IMR-90 (cell line): ENCODE measurements at regions not wholly inside any gene's neighbourhood (a gene's known extent, or its start where the extent isn't known, plus 50 kb on each side); places are given as distances from the start of the nearest gene placed in this dataset.

ENCODE experiments used
- ATAC-seq: fragments of 200-7000 bp; cut with Tn5 transposase; 2 replicates; pipeline ENCODE4 v1.9.1; 2020; ENCODE audit warnings: low read depth, mild to moderate bottlenecking, moderate library complexity
- BruUV-seq: library from RNA; stranded (reverse); fragments of 400-500 nt; replicated peaks from 2 replicates; lab custom pipeline; 2021; lab: Mats Ljungman, UMichigan
- CTCF ChIA-PET: fragments of 300-600 bp; formaldehyde crosslinking; extraction: SDS; loops from one replicate; lab custom pipeline; 2021; ENCODE audit warnings: antibody characterized with exemption; lab: Yijun Ruan, JAX
- POLR2A ChIA-PET: fragments of 300-600 bp; sonication (Branson Sonifier 250); formaldehyde crosslinking; loops from one replicate; lab custom pipeline; 2022; ENCODE audit warnings: antibody characterized with exemption; ENCODE audit not compliant: unreplicated experiment; lab: Charles Lee
- DNase-seq: peaks from one replicate; pipeline ENCODE4 v3.0.0; 2013
- H2AFZ ChIP-seq: replicated peaks from 2 replicates; pipeline ENCODE3; 2013; ENCODE audit warnings: low read length, mild to moderate bottlenecking; ENCODE audit not compliant: poor library complexity
- H2AK5ac ChIP-seq: 2 replicates; pipeline ENCODE4 v1.6.1; 2013; ENCODE audit warnings: low read depth, low read length, inconsistent platforms
- H2AK9ac ChIP-seq: replicated peaks from 2 replicates; pipeline ENCODE3; 2013; ENCODE audit warnings: mild to moderate bottlenecking, low read depth, low read length, moderate library complexity; ENCODE audit not compliant: poor library complexity
- H2BK120ac ChIP-seq: 2 replicates; pipeline ENCODE4 v1.6.1; 2013; ENCODE audit warnings: low read depth, low read length, inconsistent platforms
- H2BK15ac ChIP-seq: 3 replicates; pipeline ENCODE4 v1.6.1; 2013; ENCODE audit warnings: low read depth, low read length, inconsistent platforms
- H2BK20ac ChIP-seq: 2 replicates; pipeline ENCODE4 v1.6.1; 2013; ENCODE audit warnings: low read depth, mild to moderate bottlenecking, inconsistent platforms, low read length, moderate library complexity
- H2BK5ac ChIP-seq: 2 replicates; pipeline ENCODE4 v1.6.1; 2013; ENCODE audit warnings: mild to moderate bottlenecking, low read depth, low read length, inconsistent platforms; ENCODE audit not compliant: poor library complexity, severe bottlenecking
- H3K14ac ChIP-seq: replicated peaks from 2 replicates; pipeline ENCODE4 v1.6.1; 2013; ENCODE audit warnings: low read depth, low read length, inconsistent platforms
- H3K18ac ChIP-seq: 2 replicates; pipeline ENCODE4 v1.6.1; 2013; ENCODE audit warnings: low read depth, low read length, control low read depth
- H3K23ac ChIP-seq: 2 replicates; pipeline ENCODE4 v1.6.1; 2013; ENCODE audit warnings: low read depth, low read length, inconsistent platforms
- H3K27ac ChIP-seq: 2 replicates; pipeline ENCODE4 v1.5.1; 2013; ENCODE audit warnings: mild to moderate bottlenecking, control low read depth, low read length; ENCODE audit not compliant: insufficient read depth
- H3K27me3 ChIP-seq: 2 replicates; pipeline ENCODE4 v1.6.1; 2013; ENCODE audit warnings: low read length; ENCODE audit not compliant: control insufficient read depth, insufficient read depth
- H3K36me3 ChIP-seq: 2 replicates; pipeline ENCODE4 v1.6.1; 2013; ENCODE audit warnings: low read length, mixed read lengths; ENCODE audit not compliant: control insufficient read depth, insufficient read depth
- H3K4ac ChIP-seq: 2 replicates; pipeline ENCODE4 v1.6.1; 2013; ENCODE audit warnings: low read depth, low read length, inconsistent platforms
- H3K4me1 ChIP-seq: 2 replicates; pipeline ENCODE4 v1.6.1; 2013; ENCODE audit warnings: low read length, mixed read lengths; ENCODE audit not compliant: control insufficient read depth, insufficient read depth
- H3K4me2 ChIP-seq: 2 replicates; pipeline ENCODE4 v1.6.1; 2013; ENCODE audit warnings: low read depth, mild to moderate bottlenecking, control low read depth, low read length, moderate library complexity
- H3K4me3 ChIP-seq: 2 replicates; pipeline ENCODE4 v1.5.1; 2013; ENCODE audit warnings: low read depth, mild to moderate bottlenecking, control low read depth, low read length, moderate library complexity; ENCODE audit not compliant: insufficient read depth
- H3K56ac ChIP-seq: 2 replicates; pipeline ENCODE4 v1.6.1; 2013; ENCODE audit warnings: low read length, inconsistent platforms; ENCODE audit not compliant: insufficient read depth; ENCODE audit errors: extremely low read depth
- H3K79me1 ChIP-seq, 2 experiments: 2 replicates each; pipeline ENCODE4 v1.6.1; 2013; ENCODE audit warnings: low read length in 2 of 2, inconsistent platforms in 1 of 2, low read depth in 1 of 2
- H3K9ac ChIP-seq: 2 replicates; pipeline ENCODE4 v1.6.1; 2013; ENCODE audit warnings: low read depth, low read length, control low read depth
- H3K9me1 ChIP-seq: 2 replicates; pipeline ENCODE4 v1.6.1; 2013; ENCODE audit warnings: low read length, inconsistent platforms; ENCODE audit not compliant: insufficient read depth
- H3K9me3 ChIP-seq: 2 replicates; pipeline ENCODE4 v1.6.1; 2013; ENCODE audit warnings: low read length; ENCODE audit not compliant: control insufficient read depth, insufficient read depth
- H4K20me1 ChIP-seq: 2 replicates; pipeline ENCODE4 v1.6.1; 2013; ENCODE audit warnings: low read length, inconsistent platforms; ENCODE audit not compliant: insufficient read depth
- H4K5ac ChIP-seq: 2 replicates; pipeline ENCODE4 v1.6.1; 2013; ENCODE audit warnings: mild to moderate bottlenecking, low read depth, low read length, control low read depth
- H4K8ac ChIP-seq, 2 experiments: 2 replicates each; pipeline ENCODE4 v1.6.1; 2013; ENCODE audit warnings: low read depth in 2 of 2, low read length in 2 of 2, control low read depth in 1 of 2, inconsistent platforms in 1 of 2
- H4K91ac ChIP-seq: 2 replicates; pipeline ENCODE4 v1.6.1; 2013; ENCODE audit warnings: low read depth, low read length, inconsistent platforms; ENCODE audit not compliant: insufficient read depth
- CEBPB ChIP-seq: IDR thresholded peaks from 2 replicates; pipeline ENCODE4 v1.6.1; 2012; ENCODE audit warnings: low read depth, low read length, improper control_type of control experiment
- dilution Hi-C: fragments of 300-500 bp; cut with HindIII; formaldehyde crosslinking; loops from one replicate; pipeline ENCODE4 v1.14.3; 2018; ENCODE audit warnings: low sequenced_read_pairs; ENCODE audit not compliant: unreplicated experiment
- in situ Hi-C: fragments of 300-500 bp; cut with MboI; formaldehyde crosslinking; loops from 3 replicates; pipeline ENCODE4 v1.14.3; 2019; ENCODE audit warnings: low sequenced_read_pairs, inconsistent platforms, mixed read lengths
- intact Hi-C: fragments of 100-400 bp; cut with micrococcal nuclease; formaldehyde crosslinking; loops from 2 replicates; pipeline ENCODE4 v1.10.0; 2022
- TF ChIP-seq, protein P1 (sequence below): conservative IDR thresholded peaks from 2 replicates; pipeline ENCODE4 v1.5.1; 2012; ENCODE audit warnings: mild to moderate bottlenecking, low read depth, low read length, improper control_type of control experiment

DNA sequence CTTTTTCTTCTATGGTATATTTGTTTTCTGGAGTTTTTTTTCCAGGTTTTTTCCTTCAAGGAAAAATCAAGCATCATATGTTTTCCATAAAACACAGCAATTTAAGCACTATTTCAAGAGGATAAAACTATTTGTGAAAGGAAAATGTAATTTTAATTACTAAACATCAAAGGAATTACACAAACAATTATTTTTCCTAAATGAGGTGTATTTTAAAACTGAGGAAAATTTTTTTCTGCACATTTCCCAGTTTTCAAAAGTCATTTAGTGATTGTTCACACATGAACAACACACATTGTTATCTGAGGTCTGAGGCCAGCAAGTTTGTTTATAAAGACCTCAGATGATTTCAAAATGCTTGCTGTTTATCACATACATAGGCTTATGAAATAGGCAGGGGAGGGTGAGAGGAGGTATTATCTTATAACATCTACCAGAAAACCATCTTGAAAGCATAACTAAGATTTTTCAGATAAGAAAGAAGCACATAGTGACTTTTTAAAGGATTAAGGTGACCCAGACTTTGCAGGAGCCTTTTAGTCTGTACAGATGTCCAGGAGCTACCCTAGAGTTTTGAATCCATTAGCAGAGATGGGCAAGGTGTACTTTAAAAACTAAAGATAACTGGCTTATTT is 381.6 kb downstream of the GJA1 start:
- Histone ChIP-seq H2AFZ (no peak overlapping the region), H3K56ac (no peak overlapping the region), H4K91ac (no peak overlapping the region), H4K8ac (no peak overlapping the region), H3K4ac (no peak overlapping the region), H3K79me1 (no peaks in the 10 kb centered on the region), H3K14ac (no peak overlapping the region), H3K4me3 (no peak overlapping the region), H2BK5ac (peak overlapping the region; percentile 52), H2BK120ac (peak overlapping the region; percentile 71), H3K4me1 (peaks cover 10% of the 10 kb centered on the region), H3K27ac (no peak overlapping the region; the same call in 1 of the 2 replicates), H2BK20ac (no peak overlapping the region), H3K27me3 (no peaks in the 10 kb centered on the region), H3K9ac (no peak overlapping the region), H3K9me3 (peaks cover 6% of the 10 kb centered on the region), H3K18ac (peak overlapping the region; percentile 93), H3K36me3 (no peaks in the 10 kb centered on the region), H3K9me1 (peaks cover 1% of the 10 kb centered on the region; the same call in 1 of the 2 replicates), H2AK9ac (no peak overlapping the region), H2AK5ac (no peak overlapping the region), H3K4me2 (no peak overlapping the region), H2BK15ac (no peak overlapping the region), H3K23ac (0 out of 2 replicates have a peak overlapping the region, but pooled peaks have one; percentile 40), H4K5ac (peak overlapping the region; percentile 17; the same call in 1 of the 2 replicates), H4K20me1 (no peaks in the 10 kb centered on the region)
- intact Hi-C loops (no loop called here), dilution Hi-C loops (no loop called here), in situ Hi-C loops (no loop called here)
- ChIA-PET CTCF (no interaction called here), POLR2A (no interaction called here)
- peak; percentile 52 for TF ChIP-seq CEBPB
- TF ChIP-seq, protein P1, sequence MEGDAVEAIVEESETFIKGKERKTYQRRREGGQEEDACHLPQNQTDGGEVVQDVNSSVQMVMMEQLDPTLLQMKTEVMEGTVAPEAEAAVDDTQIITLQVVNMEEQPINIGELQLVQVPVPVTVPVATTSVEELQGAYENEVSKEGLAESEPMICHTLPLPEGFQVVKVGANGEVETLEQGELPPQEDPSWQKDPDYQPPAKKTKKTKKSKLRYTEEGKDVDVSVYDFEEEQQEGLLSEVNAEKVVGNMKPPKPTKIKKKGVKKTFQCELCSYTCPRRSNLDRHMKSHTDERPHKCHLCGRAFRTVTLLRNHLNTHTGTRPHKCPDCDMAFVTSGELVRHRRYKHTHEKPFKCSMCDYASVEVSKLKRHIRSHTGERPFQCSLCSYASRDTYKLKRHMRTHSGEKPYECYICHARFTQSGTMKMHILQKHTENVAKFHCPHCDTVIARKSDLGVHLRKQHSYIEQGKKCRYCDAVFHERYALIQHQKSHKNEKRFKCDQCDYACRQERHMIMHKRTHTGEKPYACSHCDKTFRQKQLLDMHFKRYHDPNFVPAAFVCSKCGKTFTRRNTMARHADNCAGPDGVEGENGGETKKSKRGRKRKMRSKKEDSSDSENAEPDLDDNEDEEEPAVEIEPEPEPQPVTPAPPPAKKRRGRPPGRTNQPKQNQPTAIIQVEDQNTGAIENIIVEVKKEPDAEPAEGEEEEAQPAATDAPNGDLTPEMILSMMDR: no peak
- peak; percentile 47 for DNase-seq
- ATAC-seq: peak; percentile 46
- no TSS peak for BruUV-seq
